Panc1 (cell line): ENCODE measurements at regions not wholly inside any gene's neighbourhood (a gene's known extent, or its start where the extent isn't known, plus 50 kb on each side); places are given as distances from the start of the nearest gene placed in this dataset.

ENCODE experiments used
- CTCF ChIP-seq: fragments of 450-650 bp; IDR thresholded peaks from 2 replicates; pipeline ENCODE4 v1.5.1; 2017; ENCODE audit warnings: mild to moderate bottlenecking
- POLR2AphosphoS5 ChIP-seq: IDR thresholded peaks from 2 replicates; pipeline ENCODE4 v1.6.1; 2012; ENCODE audit warnings: mild to moderate bottlenecking, low read depth, low read length, moderate library complexity
- TCF7L2 ChIP-seq: IDR thresholded peaks from 2 replicates; pipeline ENCODE4 v1.6.1; 2011; ENCODE audit warnings: mild to moderate bottlenecking, low read depth, low read length, inconsistent platforms

GRCh38 chr12:78489990-78490389 is 374.6 kb upstream of the SYT1 start:
- no peak for TF ChIP-seq TCF7L2
- no peak for TF ChIP-seq CTCF
- TF ChIP-seq POLR2AphosphoS5, result no peak
